CD14-positive monocyte (primary cell): ENCODE measurements at regions not wholly inside any gene's neighbourhood (a gene's known extent, or its start where the extent isn't known, plus 50 kb on each side); places are given as distances from the start of the nearest gene placed in this dataset.

Experiments
- DNase-seq, 3 donors: peaks; one replicate each; pipeline ENCODE4 v3.0.0-alpha.2; 2011 to 2022
- H2AFZ ChIP-seq: 2 replicates; pipeline ENCODE4 v1.6.0; 2012; ENCODE audit warnings: mild to moderate bottlenecking, low read depth, low read length, inconsistent platforms; ENCODE audit not compliant: insufficient read depth, poor library complexity, severe bottlenecking
- H3K27ac ChIP-seq, 2 donors: 1 replicate in 1 of 2; 2 replicates in 1 of 2; pipeline ENCODE4 v1.5.1; 2012 to 2013; ENCODE audit warnings: low read length in 2 of 2, control low read depth in 1 of 2, inconsistent platforms in 1 of 2, low read depth in 1 of 2, mild to moderate bottlenecking in 1 of 2
- H3K27me3 ChIP-seq, 2 donors: one replicate each; pipeline versions ENCODE4 v1.6.0 to v1.6.1; 2011 to 2013; ENCODE audit warnings: low read length in 2 of 2; ENCODE audit not compliant: control insufficient read depth in 2 of 2, insufficient read depth in 2 of 2
- H3K36me3 ChIP-seq, 2 donors: replicated peaks in 1 of 2; 1 replicate in 1 of 2; 2 replicates in 1 of 2; pipeline versions ENCODE4 v1.5.1 to v1.6.1; 2012 to 2013; ENCODE audit warnings: low read length in 2 of 2, control low read depth in 1 of 2, inconsistent platforms in 1 of 2, mild to moderate bottlenecking in 1 of 2; ENCODE audit not compliant: insufficient read depth in 2 of 2, control insufficient read depth in 1 of 2
- H3K4me1 ChIP-seq, 2 donors: 1 replicate in 1 of 2; 2 replicates in 1 of 2; pipeline versions ENCODE4 v1.5.1 to v1.6.1; 2012 to 2013; ENCODE audit warnings: low read length in 2 of 2, control low read depth in 1 of 2, inconsistent platforms in 1 of 2, mild to moderate bottlenecking in 1 of 2, moderate library complexity in 1 of 2; ENCODE audit not compliant: insufficient read depth in 2 of 2, control insufficient read depth in 1 of 2
- H3K4me2 ChIP-seq: replicated peaks from 2 replicates; pipeline ENCODE3; 2012; ENCODE audit warnings: low read length, moderate library complexity, mild to moderate bottlenecking; ENCODE audit not compliant: poor library complexity, severe bottlenecking; ENCODE audit errors: extremely low read depth
- H3K4me3 ChIP-seq, 3 experiments: fragments of 200-600 bp in 1 of 3; sonication (generic) in 1 of 3; replicated peaks in 1 of 3; 1 replicate in 2 of 3; 2 replicates in 1 of 3; pipeline ENCODE4 v1.5.1; 2011 to 2013; ENCODE audit warnings: low read length in 3 of 3, mild to moderate bottlenecking in 3 of 3, control low read depth in 2 of 3, low read depth in 2 of 3, inconsistent platforms in 1 of 3, moderate library complexity in 1 of 3
- H3K79me2 ChIP-seq: 2 replicates; pipeline ENCODE4 v1.6.0; 2012; ENCODE audit warnings: mild to moderate bottlenecking, control low read depth, inconsistent platforms, low read length, moderate library complexity; ENCODE audit not compliant: insufficient read depth
- H3K9ac ChIP-seq: 2 replicates; pipeline ENCODE4 v1.6.0; 2017; ENCODE audit warnings: low read length, mild to moderate bottlenecking; ENCODE audit not compliant: insufficient read depth, poor library complexity, severe bottlenecking
- H3K9me3 ChIP-seq, 2 donors: replicated peaks in 1 of 2; 1 replicate in 1 of 2; 2 replicates in 1 of 2; pipeline versions ENCODE4 v1.5.1 to v1.6.1; 2012 to 2013; ENCODE audit warnings: low read length in 2 of 2, control low read depth in 1 of 2; ENCODE audit not compliant: control insufficient read depth in 1 of 2, insufficient read depth in 1 of 2
- H4K20me1 ChIP-seq: 2 replicates; pipeline ENCODE4 v1.6.0; 2012; ENCODE audit warnings: mild to moderate bottlenecking, low read length, control low read depth, moderate library complexity; ENCODE audit not compliant: insufficient read depth
- H3K27ac Mint-ChIP-seq, 7 donors: one replicate each; pipeline ENCODE4 v1.8.0; 2020; ENCODE audit warnings: mild to moderate bottlenecking in 7 of 7, mixed read lengths in 7 of 7, moderate library complexity in 6 of 7, inconsistent platforms in 2 of 7
- H3K27me3 Mint-ChIP-seq, 3 donors: one replicate each; pipeline ENCODE4 v1.8.0; 2021 to 2022; ENCODE audit warnings: low read depth in 3 of 3, mild to moderate bottlenecking in 3 of 3, mixed read lengths in 3 of 3, moderate library complexity in 3 of 3, inconsistent platforms in 1 of 3
- H3K36me3 Mint-ChIP-seq, 2 donors: one replicate each; pipeline ENCODE4 v1.8.0; 2020; ENCODE audit warnings: mixed read lengths in 2 of 2, inconsistent platforms in 1 of 2, mild to moderate bottlenecking in 1 of 2
- H3K4me1 Mint-ChIP-seq: one replicate; pipeline ENCODE4 v1.8.0; 2020; ENCODE audit warnings: mild to moderate bottlenecking, mixed read lengths
- H3K4me3 Mint-ChIP-seq, 2 donors: one replicate each; pipeline ENCODE4 v1.8.0; 2020; ENCODE audit warnings: mild to moderate bottlenecking in 2 of 2, mixed read lengths in 2 of 2, moderate library complexity in 1 of 2
- H3K9me3 Mint-ChIP-seq, 7 donors: one replicate each; pipeline ENCODE4 v1.8.0; 2020 to 2022; ENCODE audit warnings: mixed read lengths in 7 of 7, mild to moderate bottlenecking in 6 of 7, moderate library complexity in 6 of 7, inconsistent platforms in 2 of 7
- CTCF ChIP-seq: fragments of 200-600 bp; IDR thresholded peaks from one replicate; pipeline ENCODE4 v1.8.0; 2022; ENCODE audit warnings: antibody characterized with exemption, mild to moderate bottlenecking
- WGBS: methylation state at CpG from one replicate; pipeline ENCODE4 v1.1.5; 2013; ENCODE audit warnings: missing lambda C conversion rate; ENCODE audit not compliant: insufficient coverage; 5-methylcytosine and 5-hydroxymethylcytosine counted together
- intact Hi-C, 2 donors: fragments of 100-400 bp; cut with micrococcal nuclease; formaldehyde crosslinking; loops; one replicate each; pipeline versions ENCODE4 v1.15.0 to v1.15.1; 2023

DNA sequence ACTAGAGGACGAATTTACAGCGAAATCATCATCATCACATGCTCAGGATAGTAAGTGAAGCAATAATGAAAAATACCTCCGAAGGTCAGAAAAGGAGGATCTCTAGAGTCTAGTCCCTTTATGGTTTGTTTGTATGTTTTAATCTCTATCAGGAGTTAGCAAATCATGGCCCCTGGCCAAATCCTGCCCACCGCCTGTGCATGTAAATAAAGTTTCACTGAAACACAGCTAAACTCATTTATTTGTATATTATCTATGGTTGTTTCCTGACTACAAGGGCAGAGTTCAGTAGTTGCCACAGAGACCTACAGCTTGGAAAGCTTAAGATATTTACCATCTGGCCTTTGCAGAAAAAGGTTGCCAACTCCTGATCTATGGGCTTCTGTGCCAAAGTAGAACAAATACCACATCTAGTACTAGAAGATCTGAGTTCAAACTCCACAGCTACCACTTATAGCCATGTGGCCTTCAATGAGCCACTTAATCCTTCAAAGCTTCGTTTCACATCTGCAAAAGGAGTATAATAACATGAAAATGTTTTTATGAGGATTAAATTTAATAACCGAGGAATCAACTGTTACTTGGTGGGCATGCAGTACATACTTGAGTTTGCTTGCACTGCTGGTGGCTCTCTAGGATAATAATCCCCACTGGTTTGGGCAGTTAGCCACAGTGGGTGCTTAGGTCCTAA, 94.0 kb upstream of the KIF26B start:
- Histone ChIP-seq H3K27me3 (no peaks in the 10 kb centered on the region), H3K9ac (no peak overlapping the region), H2AFZ (no peak overlapping the region), H3K9me3 (no peaks in the 10 kb centered on the region), H3K79me2 (no peaks in the 10 kb centered on the region), H4K20me1 (no peaks in the 10 kb centered on the region), H3K4me3 (no peak overlapping the region), H3K27ac (no peak overlapping the region), H3K4me1 (peaks cover 20 to 22% of the 10 kb centered on the region in 2 donors), H3K4me2 (no peak overlapping the region), H3K36me3 (peaks cover 6 to 11% of the 10 kb centered on the region in 2 donors)
- H3K4me1 Mint-ChIP-seq, result peaks cover 20% of the 10 kb centered on the region
- no peak overlapping the region for H3K27ac Mint-ChIP-seq
- no peak for DNase-seq
- H3K36me3 Mint-ChIP-seq, result peaks cover 31 to 52% of the 10 kb centered on the region in 2 donors
- peaks cover 0 to 2% (median 0%) of the 10 kb centered on the region in 7 donors for H3K9me3 Mint-ChIP-seq
- H3K27me3 Mint-ChIP-seq, result peaks cover 0 to 1% (median 0%) of the 10 kb centered on the region in 3 donors
- no peak for TF ChIP-seq CTCF
- no peak overlapping the region for H3K4me3 Mint-ChIP-seq
- intact Hi-C loops, result no loop called here
- 100% methylated on average over 1 of the region's 6 CpGs for WGBS

DNA sequence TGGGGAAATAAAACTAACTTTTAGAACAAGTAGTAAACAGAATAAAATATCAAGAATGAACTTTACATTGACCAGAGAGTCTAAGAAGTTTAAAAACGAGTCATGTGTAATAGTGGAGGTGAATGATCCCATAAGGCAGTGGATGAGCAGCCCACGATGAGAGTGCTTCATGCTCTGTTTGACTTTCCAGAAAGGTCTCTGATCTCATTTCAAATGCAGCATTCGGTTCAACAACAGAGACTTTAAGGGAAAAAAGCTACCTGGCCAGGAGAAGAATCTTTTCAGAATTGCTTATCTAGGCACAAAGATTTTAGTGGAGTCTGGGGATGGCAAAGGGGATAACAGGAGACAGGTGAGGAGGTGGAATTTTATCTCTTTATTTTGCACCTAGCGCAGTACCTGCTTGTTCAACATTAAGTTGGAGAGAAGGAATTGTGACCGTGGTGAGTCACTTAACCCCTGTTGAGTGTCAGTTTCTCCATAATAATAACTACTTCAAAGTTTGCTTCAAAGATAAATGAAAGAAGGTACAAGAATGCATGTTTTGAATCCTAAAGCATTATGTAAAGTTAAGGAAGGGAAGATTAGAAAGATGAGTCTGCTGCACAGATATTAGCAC, 94.9 kb upstream of the KIF26B start:
- Histone ChIP-seq H3K27me3 (no peaks in the 10 kb centered on the region), H3K4me3 (no peak overlapping the region), H3K36me3 (peaks cover 6 to 11% of the 10 kb centered on the region in 2 donors), H3K4me1 (peaks cover 30 to 31% of the 10 kb centered on the region in 2 donors), H4K20me1 (no peaks in the 10 kb centered on the region), H3K79me2 (no peaks in the 10 kb centered on the region), H3K9ac (no peak overlapping the region), H3K27ac (no peak overlapping the region), H2AFZ (no peak overlapping the region), H3K9me3 (no peaks in the 10 kb centered on the region), H3K4me2 (no peak overlapping the region)
- DNase-seq, result no peak
- no CpG with 5 or more reads among the region's 5 CpGs for WGBS
- Mint-ChIP-seq H3K27ac (no peak overlapping the region), H3K27me3 (peaks cover 0 to 1% (median 0%) of the 10 kb centered on the region in 3 donors), H3K9me3 (peaks cover 0 to 2% (median 0%) of the 10 kb centered on the region in 7 donors), H3K4me3 (no peak overlapping the region), H3K36me3 (peaks cover 26 to 44% of the 10 kb centered on the region in 2 donors), H3K4me1 (peaks cover 29% of the 10 kb centered on the region)
- no peak for TF ChIP-seq CTCF
- intact Hi-C loops, result loop anchor here (10.0 kb wide), 2 partner anchors 85 to 195 kb away; partner anchors contain the start of gene HNRNPU (in 1 of the 2)
